NCI-H82 (cell line): ENCODE measurements at regions not wholly inside any gene's neighbourhood (a gene's known extent, or its start where the extent isn't known, plus 50 kb on each side); places are given as distances from the start of the nearest gene placed in this dataset.
"Not testable (repeated sequence)": the region's sequence is repeated elsewhere in the genome, so short reads cannot be mapped to it uniquely, and the experiment has no call there.

ENCODE experiments used
- DNase-seq: peaks from one replicate; lab custom pipeline; 2025; lab: John Stamatoyannopoulos, UW

DNA sequence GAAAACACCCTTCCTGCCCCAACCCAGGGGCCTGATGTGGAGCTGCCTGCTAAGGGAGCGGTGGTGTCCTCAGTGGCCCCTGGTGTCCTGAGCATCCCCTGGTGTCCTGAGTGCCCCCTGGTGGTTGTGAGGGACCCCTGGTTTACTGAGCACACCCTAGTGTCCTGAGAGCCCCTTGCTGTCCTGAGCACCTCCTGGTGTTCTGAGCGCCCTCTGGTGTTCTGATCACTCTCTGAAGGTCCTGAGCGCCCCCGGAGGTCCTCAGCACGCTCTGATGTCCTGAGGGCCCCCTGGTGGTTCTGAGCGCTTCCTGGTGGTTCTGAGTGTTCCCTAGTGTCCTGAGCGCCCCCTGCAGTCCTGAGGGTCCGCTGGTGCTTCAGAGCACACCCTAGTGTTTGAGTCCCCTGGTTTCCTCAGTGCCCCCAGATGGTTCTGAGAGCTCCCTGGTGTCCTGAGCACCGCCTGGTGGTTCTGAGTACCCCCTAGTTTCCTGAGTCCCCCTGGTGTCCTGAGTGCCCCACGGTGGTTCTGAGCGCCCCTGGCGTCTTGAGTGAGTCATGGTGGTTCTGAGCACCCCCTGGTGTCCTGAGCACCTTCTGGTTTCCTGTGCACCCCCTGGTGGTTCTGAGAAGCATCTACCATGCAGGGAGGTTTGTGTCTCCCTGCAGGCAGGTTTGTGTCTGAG, 1004.2 kb downstream of the TMEM121 start:
- peak; percentile 4 for DNase-seq

DNA sequence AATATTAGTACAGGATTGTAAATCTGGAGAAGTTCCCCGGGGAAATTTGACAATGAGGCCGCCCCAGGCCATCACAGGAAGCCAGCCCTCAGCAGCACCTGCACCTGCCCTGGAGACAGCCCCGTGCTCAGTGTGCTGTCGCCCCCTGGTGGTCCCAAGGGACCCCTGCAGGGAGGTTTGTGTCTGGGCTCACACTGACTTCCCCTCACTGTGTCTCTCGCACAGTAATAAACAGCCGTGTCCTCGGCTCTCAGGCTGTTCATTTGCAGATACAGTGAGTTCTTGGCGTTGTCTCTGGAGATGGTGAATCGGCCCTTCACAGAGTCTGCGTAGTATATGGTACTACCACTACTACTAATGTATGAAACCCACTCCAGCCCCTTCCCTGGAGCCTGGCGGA, 1011.2 kb downstream of the TMEM121 start:
- not testable (repeated sequence) for DNase-seq

DNA sequence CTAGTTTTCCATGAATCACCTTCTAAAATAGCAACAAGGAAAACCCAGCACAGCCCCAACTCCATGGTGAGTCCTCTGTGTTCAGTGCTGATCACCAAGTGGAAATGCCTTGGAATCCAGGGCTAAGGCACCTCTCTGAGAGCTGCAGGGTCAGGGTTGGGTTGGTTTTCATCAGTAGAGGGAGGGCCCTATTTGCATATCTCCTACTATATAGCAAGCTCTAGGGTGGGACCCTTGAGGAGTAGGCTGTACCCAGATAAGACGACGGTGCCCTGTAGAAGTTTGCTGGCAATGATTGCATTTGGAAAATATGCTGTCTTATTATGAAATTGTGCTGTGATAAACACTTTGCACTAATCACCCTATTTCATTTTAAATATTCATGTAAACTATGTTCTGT, 1011.8 kb downstream of the TMEM121 start:
- DNase-seq = no peak

DNA sequence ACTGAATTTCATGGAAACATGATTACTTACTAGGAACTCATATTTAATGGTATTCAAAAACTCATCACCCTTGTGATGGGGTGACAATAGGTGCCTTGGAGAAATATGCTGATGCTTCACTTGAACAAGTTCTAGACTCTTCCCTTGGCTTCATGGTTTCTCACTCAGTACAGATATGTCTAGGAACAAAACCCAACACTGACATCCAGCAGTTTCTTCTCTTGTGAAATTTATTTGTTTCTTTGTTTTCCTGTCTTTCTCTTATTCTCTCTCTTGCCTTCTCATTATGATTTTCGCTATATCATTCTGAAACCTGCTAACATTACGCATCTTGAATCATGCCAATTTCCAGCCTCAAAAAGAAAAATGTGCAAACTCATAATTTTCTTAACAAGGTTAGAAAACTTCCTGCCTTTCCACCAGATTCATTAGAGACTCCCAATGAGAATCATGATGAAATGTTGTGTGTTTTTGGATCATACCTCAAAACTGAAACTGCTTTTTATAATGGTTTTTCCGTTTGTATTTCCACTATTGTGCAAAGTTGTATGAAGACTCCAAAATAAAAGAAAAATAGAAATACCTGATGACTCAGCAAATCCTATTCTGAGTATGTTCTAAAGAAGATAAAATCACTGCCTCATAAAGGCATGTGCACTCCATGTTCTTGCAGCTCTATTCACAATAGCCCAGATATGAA, 1021.5 kb downstream of the TMEM121 start:
- no peak for DNase-seq

DNA sequence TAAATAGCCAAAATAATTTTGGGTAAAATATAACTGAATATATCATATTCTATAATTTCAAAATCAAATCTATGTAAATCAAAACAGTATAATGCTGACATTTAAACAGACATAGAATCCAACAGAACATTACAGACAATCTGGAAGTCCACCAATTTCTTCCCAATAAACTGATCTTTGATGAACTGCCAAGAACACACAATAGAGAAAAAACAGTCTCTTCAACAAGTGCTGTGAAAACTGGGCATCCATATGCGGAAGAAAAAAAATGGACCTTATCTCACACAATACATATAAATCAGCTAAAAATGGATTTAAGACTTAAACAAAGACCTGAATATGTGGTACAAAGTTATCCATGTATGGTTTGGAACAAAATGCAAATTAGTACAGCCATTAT, 1022.7 kb downstream of the TMEM121 start:
- no peak for DNase-seq

DNA sequence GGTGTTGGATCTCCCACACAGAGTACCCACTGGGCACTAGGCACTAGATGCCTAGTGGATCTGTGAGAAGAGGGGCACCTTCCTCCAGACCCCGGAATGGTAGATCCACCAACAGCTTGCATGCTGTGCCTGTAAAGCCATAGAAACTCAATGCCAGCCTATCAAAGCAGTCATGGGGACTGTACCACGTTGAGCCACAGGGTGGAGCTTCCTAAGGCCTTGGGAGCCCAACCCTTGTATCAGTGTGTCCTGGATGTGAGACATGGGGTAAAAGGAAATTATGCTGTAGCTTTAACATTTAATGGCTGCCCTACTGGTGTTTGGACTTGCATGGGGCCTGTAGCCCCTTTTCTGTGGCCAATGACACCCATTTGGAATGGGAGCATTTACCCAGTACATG, 1024.9 kb downstream of the TMEM121 start:
- peak; percentile 2 for DNase-seq

DNA sequence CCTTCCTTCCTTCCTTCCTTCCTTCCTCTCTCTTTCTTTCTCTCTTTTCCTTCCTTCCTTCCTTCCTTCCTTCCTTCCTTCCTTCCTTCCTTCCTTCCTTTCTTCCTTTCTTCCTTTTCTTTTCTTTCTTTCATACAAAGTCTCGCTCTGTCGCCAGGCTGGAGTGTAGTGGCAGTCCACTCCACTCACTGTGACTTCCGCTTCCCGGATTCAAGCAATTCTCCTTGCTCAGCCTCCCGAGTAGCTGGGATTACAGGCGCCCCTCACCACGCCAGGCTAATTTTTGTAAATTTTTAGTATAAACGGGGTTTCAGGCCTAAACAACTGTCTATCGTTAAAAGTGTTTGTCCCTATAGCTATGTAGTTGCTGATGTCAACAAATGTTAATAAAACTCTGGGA, 1029.8 kb downstream of the TMEM121 start:
- not testable (repeated sequence) for DNase-seq

DNA sequence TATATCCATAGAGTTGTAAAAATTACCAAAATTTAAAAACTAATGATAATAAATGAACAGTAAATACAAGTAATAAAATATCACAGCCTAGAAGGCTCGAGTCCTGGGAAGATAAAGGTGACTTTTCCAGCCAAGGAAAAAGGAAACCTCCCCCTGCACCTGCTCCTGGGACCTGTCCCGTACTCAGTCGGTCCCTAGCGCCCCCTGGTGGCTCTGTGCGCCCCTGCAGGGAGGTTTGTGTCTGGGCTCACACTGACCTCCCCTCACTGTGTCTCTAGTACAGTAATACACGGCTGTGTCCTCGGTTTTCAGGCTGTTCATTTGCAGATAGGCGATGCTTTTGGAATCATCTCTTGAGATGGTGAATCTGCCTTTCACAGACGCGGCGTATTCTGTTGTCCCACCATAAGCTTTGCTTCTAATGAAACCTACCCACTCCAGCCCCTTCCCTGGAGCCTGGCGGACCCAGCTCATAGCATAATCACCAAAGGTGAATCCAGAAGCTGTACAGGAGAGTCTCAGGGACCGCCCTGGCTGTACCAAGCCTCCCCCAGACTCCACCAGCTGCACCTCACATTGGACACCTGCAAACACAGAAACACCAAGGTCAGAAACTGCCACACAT, 1030.4 kb downstream of the TMEM121 start:
- DNase-seq = peak; percentile 50

DNA sequence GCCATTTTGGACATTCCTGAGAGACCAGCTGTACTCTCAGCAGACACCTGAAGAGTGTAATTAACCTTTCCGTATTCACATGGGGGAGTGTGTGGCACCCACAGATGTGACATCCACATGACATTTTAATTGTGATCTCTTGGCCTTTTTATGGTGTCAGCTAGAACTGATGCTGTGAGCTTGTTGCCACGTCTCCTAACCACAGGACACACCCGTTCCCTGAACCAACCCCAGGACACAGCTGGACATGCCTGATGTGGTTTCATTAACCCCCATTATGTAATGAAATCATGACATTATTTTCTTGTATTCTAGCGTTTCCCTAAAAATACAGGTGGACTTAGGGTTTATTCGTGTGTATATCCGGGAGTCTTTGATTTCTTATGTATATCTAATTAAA, 1036.1 kb downstream of the TMEM121 start:
- DNase-seq = no peak

DNA sequence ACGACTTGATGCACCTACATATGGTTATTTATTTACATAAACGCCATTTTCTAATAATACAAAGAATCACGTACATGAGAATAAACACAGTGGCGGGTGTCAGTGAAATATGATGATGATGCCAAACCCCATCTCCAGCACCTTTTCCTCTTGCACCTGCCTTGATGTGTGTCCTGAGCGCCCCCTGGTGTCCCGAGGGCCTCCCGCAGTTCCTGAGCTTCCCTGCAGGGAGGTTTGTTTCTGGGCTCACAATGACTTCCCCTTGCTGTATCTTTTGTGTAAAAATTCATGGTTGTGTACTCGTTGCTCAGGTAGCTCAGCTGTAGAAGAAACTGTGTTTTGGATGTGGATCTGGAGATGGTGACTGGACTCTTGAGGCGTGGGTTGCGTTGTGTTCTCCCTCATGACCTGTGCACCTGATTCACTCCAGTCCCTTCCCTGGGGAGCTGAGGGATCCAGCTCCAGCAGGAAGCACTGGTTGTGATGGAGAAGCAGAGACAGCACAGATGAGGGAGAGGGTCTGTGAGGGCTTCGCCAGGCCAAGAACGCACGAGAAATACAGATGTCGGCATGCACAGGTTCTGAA, 1037.8 kb downstream of the TMEM121 start:
- DNase-seq = peak; percentile 33

DNA sequence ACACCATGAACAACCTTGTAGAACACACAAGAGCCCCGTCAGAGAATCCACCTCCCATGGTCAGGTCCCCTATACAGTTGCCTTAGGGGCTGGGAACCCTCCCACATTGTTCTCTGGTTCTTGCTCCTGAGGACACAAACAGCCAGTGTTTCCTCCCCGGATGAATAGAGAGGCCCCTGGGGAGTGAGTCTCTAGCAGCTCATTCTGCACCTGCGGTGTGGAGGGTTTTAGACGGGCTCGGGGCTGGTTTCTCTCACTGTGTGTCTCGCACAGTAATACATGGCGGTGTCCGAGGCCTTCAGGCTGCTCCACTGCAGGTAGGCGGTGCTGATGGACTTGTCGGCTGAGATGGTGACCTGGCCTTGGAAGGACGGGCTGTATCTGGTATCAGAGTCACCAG, 1052.1 kb downstream of the TMEM121 start:
- DNase-seq = no peak

DNA sequence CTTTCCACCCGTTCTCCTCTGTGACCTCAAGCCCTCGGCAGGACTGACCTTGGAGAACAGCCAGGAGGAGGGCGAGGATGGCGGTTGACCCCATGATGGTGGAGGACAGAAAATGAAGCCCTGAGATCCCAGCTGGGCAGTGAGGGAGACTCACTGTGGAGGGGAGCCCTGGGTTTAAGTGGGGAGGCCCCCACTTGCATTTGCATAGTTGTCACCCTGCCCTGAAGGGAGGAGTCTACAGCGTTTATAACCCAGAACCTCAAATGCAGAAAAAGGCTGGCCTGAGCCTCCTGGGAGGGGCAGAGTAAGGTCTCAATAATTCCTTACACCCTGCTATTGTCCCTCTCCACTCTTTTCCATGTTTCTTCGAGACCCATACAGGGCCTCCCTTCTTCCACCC, 1052.7 kb downstream of the TMEM121 start:
- no peak for DNase-seq

DNA sequence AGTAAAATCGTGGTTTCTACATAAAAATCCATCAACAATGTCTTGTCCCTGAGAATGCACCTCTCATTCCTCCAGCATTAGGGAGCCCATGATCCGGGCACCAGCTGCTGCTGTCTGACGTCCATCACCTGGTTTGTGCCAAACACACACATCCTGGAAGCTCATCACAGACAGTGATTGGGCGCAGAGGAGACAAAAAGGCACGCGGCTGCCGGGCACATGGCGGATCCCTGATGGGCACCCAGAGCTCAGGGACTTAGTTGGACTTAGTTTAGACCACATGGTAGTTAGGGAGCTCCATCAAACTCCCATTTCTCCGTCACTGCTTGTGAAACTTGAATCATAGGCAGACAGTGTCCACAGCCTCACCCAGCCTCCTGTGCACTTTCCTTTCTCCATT, 1059.3 kb downstream of the TMEM121 start:
- DNase-seq = no peak

DNA sequence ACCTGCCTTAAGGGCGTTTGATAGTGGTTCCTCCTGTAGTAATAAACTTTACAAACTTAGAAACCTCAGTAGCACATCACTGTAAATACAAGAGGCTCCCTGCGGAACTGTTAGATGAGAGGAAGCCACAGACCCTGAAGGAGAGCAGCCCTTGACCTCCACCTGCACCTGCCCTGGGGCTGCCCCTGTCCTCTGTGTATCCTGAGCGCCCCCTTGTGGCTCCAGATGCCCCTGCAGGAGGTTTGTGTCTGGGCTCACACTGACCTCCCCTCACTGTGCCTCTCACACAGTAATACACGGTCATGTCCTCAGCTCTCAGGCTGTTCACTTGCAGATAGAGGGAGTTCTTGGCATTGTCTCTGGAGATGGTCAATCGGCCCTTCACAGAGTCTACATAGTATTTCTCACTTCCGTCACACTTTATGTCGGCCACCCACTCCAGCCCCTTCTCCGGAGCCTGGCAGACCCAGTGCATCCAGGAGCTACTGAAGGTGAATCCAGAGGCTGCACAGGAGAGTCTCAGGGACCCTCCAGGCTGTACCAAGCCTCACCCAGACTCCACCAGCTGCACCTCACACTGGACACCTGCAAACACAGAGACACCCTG, 1059.8 kb downstream of the TMEM121 start:
- peak; percentile 45 for DNase-seq

DNA sequence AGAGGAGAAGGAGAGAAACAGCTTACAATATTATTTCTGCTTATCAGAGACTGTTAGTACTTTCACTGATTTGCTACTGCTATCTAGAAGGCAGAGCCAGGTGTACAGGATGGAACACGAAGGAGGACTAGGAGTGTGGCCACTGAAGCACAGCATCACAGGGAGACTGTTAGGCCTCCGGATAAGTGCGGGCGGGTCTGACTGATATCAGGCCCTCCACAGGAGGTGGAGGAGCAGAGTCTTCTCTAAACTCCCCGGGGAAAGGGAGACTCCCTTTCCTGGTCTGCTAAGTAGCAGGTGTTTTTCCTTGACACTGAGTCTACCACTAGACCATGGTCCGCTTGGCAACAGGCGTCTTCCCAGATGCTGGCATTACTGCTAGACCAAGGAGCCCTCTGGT, 1065.2 kb downstream of the TMEM121 start:
- DNase-seq = not testable (repeated sequence)

DNA sequence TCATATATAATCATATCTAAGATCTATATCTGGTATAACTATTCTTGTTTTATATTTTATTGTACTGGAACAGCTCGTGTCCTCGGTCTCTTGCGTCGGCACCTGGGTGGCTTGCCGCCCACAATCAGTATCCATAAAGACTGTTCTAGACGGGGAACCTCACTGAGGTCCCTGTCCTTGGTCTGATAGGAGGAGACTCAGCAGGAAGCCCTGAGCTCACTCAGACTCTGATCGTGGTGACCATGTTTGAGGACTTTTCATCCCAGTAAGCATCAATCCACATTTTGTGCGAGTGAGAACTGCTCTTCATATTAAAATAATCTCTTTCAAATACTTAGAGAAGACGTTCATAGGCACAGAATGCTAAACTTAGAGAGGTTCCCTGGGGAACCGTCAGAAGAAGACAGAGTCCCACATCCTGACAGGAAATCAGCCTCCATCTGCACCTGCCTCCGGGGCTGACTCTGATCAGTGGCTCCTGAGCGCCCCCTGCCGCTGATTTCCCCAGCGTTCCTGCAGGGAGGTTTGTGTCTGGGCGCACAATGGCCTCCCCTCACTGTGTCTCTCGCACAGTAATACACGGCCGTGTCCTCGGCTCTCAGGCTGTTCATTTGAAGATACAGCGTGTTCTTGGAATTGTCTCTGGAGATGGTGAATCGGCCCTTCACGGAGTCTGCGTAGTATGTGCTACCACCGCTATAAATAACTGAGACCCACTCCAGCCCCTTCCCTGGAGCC, 1065.9 kb downstream of the TMEM121 start:
- not testable (repeated sequence) for DNase-seq

DNA sequence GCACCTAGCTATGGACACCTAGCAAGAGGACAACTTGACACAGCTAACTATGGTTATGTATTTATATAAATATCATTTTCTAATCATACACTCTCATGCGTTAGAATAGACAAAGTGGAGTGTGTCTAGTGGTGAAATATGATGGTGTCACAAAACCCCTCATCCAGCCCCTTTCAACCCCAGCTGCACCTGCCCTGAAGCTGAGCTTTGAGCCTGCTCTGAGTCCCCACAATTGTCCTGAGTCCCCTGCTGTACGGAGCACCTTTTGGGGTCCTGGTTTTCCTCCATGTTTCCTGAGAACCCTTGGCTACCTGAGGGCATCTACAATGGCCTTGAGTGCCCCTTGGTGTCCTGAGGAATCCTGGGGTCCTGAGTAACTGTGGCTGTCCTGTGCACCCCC, 1072.8 kb downstream of the TMEM121 start:
- no peak for DNase-seq

DNA sequence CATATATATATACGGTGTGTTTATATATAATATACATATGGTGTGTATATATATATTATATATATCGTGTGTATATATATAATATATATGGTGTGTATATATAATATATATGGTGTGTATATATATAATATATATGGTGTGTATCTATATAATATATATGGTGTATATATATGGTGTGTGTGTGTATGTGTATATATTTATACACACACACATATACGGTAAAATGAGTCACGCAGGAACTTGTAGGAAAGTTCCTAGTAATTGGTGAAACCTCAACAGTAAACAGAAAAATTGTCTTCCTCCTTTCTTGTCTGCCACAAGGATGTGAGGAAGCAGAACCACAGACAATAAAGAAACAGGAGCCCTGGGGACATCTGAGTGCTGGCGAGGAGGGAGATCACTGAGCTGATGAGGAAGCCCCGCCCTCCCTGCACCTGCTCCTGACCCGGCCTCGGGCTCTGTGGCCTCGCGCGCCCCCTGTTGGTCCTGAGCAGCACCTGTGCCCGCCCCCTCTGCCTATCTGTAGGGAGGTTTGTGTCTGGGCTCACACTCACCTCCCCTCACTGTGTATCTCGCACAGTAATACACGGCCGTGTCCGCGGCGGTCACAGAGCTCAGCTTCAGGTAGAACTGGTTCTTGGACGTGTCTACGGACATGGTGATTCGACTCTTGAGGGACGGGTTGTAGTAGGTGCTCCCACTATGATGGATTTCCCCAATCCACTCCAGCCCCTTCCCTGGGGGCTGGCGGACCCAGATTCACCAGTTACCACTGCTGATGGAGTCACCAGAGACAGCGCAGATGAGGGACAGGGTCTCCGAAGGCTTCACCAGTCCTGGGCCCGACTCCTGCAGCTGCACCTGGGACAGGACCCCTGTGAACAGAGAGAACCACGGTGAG, 1079.4 kb downstream of the TMEM121 start:
- peak; percentile 48 for DNase-seq

DNA sequence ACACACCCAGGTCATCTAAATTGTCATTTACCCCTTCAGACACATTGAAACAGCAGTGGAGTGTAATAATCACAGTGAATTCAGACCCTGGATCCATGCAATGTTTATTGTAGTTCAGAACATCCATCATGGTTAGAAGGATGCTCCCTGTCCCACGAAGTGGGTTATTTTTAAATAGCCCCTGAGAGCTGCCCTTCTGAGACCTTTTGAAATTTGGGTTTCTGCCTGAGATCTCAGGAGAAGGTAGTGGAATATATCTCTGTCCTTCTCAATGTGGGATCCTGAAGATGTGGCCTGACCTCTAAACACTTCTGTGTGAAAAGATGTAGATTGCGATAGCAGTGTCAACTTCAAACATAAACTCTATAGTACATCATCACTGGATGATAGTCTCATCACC, 1080.6 kb downstream of the TMEM121 start:
- no peak for DNase-seq

DNA sequence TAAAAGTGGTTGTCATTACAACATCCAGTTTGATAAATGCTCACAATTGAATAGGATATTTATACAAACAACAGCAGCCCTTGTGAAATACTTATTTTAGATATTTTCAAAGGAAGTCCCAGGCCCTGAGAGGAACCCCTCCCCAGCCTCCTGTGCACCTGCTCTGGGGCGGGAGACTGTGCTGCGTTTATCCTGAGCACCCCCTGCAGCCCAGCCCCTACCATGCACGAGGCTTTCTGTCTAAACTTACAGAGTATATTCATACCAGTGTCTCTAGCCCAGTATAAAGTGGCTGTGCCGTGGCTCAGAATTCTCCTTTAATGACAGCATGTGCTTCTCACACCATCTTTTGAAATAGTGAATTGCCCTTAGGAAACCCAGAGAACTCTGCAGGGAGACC, 1084.3 kb downstream of the TMEM121 start:
- DNase-seq = no peak

DNA sequence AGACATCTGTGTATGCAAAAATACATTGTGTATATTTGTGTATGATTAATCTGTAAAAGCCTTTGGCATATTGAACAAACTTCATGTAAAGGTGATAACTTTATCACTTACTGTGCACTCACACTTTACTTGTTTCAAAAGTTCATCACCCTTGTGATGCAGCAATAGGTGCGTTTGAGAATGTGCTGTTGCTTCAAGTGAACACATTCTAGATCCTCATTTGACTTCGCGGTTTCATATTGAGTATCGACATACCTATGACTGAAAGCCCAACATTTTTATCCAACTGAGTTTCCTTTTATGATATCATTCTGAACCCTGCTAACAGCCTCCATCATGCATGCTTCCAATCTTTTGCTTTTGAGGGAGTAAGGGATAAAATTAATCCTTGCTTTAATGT, 1086.9 kb downstream of the TMEM121 start:
- DNase-seq = no peak
